ENCODE measurements at regions not wholly inside any gene's neighbourhood (a gene's known extent, or its start where the extent isn't known, plus 50 kb on each side); places are given as distances from the start of the nearest gene placed in this dataset.

- CTCF ChIA-PET = no interaction called here
- RAD21 ChIA-PET (ENCODE audit: low non-redundant PET in 1 of 2, low total read pairs in 2 of 2, uncharacterized antibody in 2 of 2, unreplicated experiment in 2 of 2) = no interaction called here
- POLR2A ChIA-PET = interaction anchor here (0.7 kb wide), 1 partner anchor 15 kb away, joined by 3 read pairs; no protein-coding TSS in a partner anchor
- no peak for DNase-seq (ENCODE audit: low read depth, low spot score)
- intact Hi-C loops (cut with micrococcal nuclease) = no loop called here
- H3K36me3 ChIP-seq (ENCODE audit: control insufficient read depth in 1 of 2, insufficient read depth in 2 of 2, low read length in 2 of 2) = no peaks in the 10 kb centered on the region
- no TSS peak for BruUV-seq (replicated peaks)
- no peak for ATAC-seq
- H4K20me1 ChIP-seq (ENCODE audit: insufficient read depth) = no peaks in the 10 kb centered on the region
- H3K27ac ChIP-seq (ENCODE audit: low read depth, low read length) = no peak overlapping the region
- no peaks in the 10 kb centered on the region for H3K9me2 ChIP-seq (ENCODE audit: insufficient read depth)
- no peak overlapping the region for H3K9ac ChIP-seq (ENCODE audit: low read length)
- TF ChIP-seq SP1 (IDR thresholded peaks at IDR 0.05; ENCODE audit: low read depth) (no peak), CBX3 (IDR thresholded peaks at IDR 0.05; ENCODE audit: low read depth) (no peak), CEBPB (IDR thresholded peaks at IDR 0.05; ENCODE audit: low read depth) (no peak), EZH2 (IDR thresholded peaks at IDR 0.05) (no peak), ELF1 (IDR thresholded peaks at IDR 0.05; ENCODE audit: borderline replicate concordance, low read depth) (no peak), SRF (IDR thresholded peaks at IDR 0.05; ENCODE audit: low read depth) (no peak), CTCF (IDR thresholded peaks at IDR 0.05 in 2 of 3, conservative IDR thresholded peaks at IDR 0.05 in 1 of 3; ENCODE audit: borderline replicate concordance in 1 of 3, insufficient read depth in 1 of 3, low read depth in 2 of 3, low read length in 2 of 3) (no peak), POLR2AphosphoS5 (IDR thresholded peaks at IDR 0.05; ENCODE audit: low read depth, low read length) (no peak), MAX (IDR thresholded peaks at IDR 0.05) (no peak), POLR2A (IDR thresholded peaks at IDR 0.05; ENCODE audit: borderline replicate concordance, extremely low read depth, insufficient read depth, insufficient read length) (no peak), EGR1 (IDR thresholded peaks at IDR 0.05; ENCODE audit: low read depth) (no peak), REST (IDR thresholded peaks at IDR 0.05; ENCODE audit: low read depth) (no peak), ZFX (IDR thresholded peaks at IDR 0.05) (no peak), ZNF274 (IDR thresholded peaks at IDR 0.05; ENCODE audit: low read depth, low read length) (no peak), JUND (IDR thresholded peaks at IDR 0.05) (no peak)
- peaks cover 35 to 52% of the 10 kb centered on the region in 2 experiments for H3K4me1 ChIP-seq (ENCODE audit: control insufficient read depth in 1 of 2, insufficient read depth in 2 of 2, low read length in 2 of 2)
- H3K79me2 ChIP-seq (ENCODE audit: insufficient read depth, low read length) = no peaks in the 10 kb centered on the region
- H3K9me3 ChIP-seq (ENCODE audit: control insufficient read depth in 1 of 2, insufficient read depth in 1 of 2, low read depth in 1 of 2, low read length in 2 of 2) = no peaks in the 10 kb centered on the region
- no peak overlapping the region for H3K4me3 ChIP-seq (replicated peaks in 1 of 2; ENCODE audit: low read depth in 1 of 2, low read length in 2 of 2)
- no peaks in the 10 kb centered on the region for H3K27me3 ChIP-seq (ENCODE audit: insufficient read depth, low read length)
- no peak overlapping the region for H2AFZ ChIP-seq (ENCODE audit: low read depth, low read length, poor library complexity, severe bottlenecking)
- H3K4me2 ChIP-seq (ENCODE audit: low read length) = no peak overlapping the region
These were observed 209.8 kb upstream of the IER5L start for GRCh38 chr9:129387822-129388221.
